Gastrocnemius medialis (tissue), 4 donors: ENCODE measurements at regions not wholly inside any gene's neighbourhood (a gene's known extent, or its start where the extent isn't known, plus 50 kb on each side); places are given as distances from the start of the nearest gene placed in this dataset.
"Not testable (repeated sequence)": the region's sequence is repeated elsewhere in the genome, so short reads cannot be mapped to it uniquely, and the experiment has no call there.

Experiments used
- ATAC-seq, 2 donors: fragments of 150-250 bp; one replicate each; pipeline ENCODE4 v1.9.1; 2016
- DNase-seq, 2 donors: peaks; one replicate each; pipeline ENCODE4 v3.0.0-alpha.2; 2019
- H3K27ac ChIP-seq, 4 donors: fragments of 200-600 bp; sonication (generic); 1 replicate in 1 of 4; 2 replicates in 3 of 4; pipeline ENCODE4 v1.5.1; 2016 to 2018; ENCODE audit warnings: mild to moderate bottlenecking in 2 of 4, moderate library complexity in 1 of 4
- H3K27me3 ChIP-seq, 3 donors: fragments of 200-600 bp; sonication (generic) in 2 of 3; 1 replicate in 1 of 3; 2 replicates in 2 of 3; pipeline versions ENCODE4 v1.5.1 to v1.6.0; 2016 to 2019; ENCODE audit warnings: mild to moderate bottlenecking in 1 of 3, moderate library complexity in 1 of 3
- H3K36me3 ChIP-seq, 2 donors: fragments of 200-600 bp; sonication (generic) in 1 of 2; one replicate each; pipeline ENCODE4 v1.5.1; 2017 to 2018
- H3K4me1 ChIP-seq, 2 donors: fragments of 200-600 bp; sonication (generic) in 1 of 2; one replicate each; pipeline ENCODE4 v1.5.1; 2016 to 2017; ENCODE audit warnings: mild to moderate bottlenecking in 2 of 2
- H3K4me3 ChIP-seq, 4 donors: fragments of 200-600 bp; sonication (generic) in 3 of 4; 1 replicate in 1 of 4; 2 replicates in 3 of 4; pipeline ENCODE4 v1.5.1; 2016 to 2019; ENCODE audit warnings: mild to moderate bottlenecking in 2 of 4
- H3K9me3 ChIP-seq, 3 donors: fragments of 200-600 bp; sonication (generic) in 2 of 3; 1 replicate in 1 of 3; 2 replicates in 2 of 3; pipeline ENCODE4 v1.5.1; 2016 to 2019
- POLR2A ChIP-seq, 2 donors: fragments of 450-650 bp; IDR thresholded peaks; one replicate each; pipeline ENCODE4 v1.6.1; 2017; ENCODE audit warnings: antibody characterized with exemption in 2 of 2, mild to moderate bottlenecking in 2 of 2, moderate library complexity in 2 of 2
- in situ Hi-C, 4 donors: fragments of 200-750 bp; cut with MboI; loops; one replicate each; pipeline versions ENCODE4 v1.15.0 to v1.8.0; 2017; ENCODE audit warnings: low sequenced_read_pairs in 4 of 4
- intact Hi-C: fragments of 100-400 bp; cut with DNase I; formaldehyde crosslinking; loops from one replicate; pipeline ENCODE4 v1.15.1; 2023; ENCODE audit warnings: low total_unique reads
- TF ChIP-seq, protein P1 (sequence below), 5 experiments: fragments of 450-650 bp in 3 of 5; fragments of 200-600 bp in 2 of 5; sonication (generic) in 2 of 5; IDR thresholded peaks in 4 of 5; conservative IDR thresholded peaks in 1 of 5; 1 replicate in 4 of 5; 2 replicates in 1 of 5; pipeline ENCODE4 v1.5.1; 2016 to 2019; ENCODE audit warnings: antibody characterized with exemption in 5 of 5, mild to moderate bottlenecking in 3 of 5, moderate library complexity in 3 of 5

DNA sequence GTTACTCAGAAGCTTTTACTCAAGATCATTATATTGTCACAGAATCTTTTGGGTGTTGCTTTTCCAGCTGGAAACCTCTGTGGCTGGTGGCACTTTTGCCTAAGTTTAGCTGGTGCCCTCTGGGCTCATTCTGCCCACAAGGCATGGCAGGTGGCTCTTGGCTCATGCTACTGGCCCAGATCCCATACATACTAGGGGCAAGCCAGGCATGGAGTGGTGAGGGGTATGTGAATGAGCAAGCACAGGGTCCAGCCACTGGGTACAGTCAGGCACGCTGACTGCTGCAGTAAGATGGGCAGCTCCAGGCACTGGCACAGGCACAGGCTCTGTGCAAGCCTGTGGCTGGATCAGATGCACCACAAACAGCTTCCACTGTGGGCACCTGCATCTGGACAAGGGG is 375.0 kb upstream of the SEMA3C start:
- Histone ChIP-seq H3K9me3 (no peaks in the 10 kb centered on the region), H3K4me1 (no peaks in the 10 kb centered on the region), H3K36me3 (no peaks in the 10 kb centered on the region), H3K4me3 (no peak overlapping the region), H3K27ac (no peak overlapping the region), H3K27me3 (no peaks in the 10 kb centered on the region)
- no peak for ATAC-seq
- intact Hi-C loops (no loop called here), in situ Hi-C loops (no loop called here)
- no peak for TF ChIP-seq POLR2A (IDR thresholded peaks at IDR 0.05)
- TF ChIP-seq, protein P1, sequence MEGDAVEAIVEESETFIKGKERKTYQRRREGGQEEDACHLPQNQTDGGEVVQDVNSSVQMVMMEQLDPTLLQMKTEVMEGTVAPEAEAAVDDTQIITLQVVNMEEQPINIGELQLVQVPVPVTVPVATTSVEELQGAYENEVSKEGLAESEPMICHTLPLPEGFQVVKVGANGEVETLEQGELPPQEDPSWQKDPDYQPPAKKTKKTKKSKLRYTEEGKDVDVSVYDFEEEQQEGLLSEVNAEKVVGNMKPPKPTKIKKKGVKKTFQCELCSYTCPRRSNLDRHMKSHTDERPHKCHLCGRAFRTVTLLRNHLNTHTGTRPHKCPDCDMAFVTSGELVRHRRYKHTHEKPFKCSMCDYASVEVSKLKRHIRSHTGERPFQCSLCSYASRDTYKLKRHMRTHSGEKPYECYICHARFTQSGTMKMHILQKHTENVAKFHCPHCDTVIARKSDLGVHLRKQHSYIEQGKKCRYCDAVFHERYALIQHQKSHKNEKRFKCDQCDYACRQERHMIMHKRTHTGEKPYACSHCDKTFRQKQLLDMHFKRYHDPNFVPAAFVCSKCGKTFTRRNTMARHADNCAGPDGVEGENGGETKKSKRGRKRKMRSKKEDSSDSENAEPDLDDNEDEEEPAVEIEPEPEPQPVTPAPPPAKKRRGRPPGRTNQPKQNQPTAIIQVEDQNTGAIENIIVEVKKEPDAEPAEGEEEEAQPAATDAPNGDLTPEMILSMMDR (IDR thresholded peaks at IDR 0.05 in 4 of 5, conservative IDR thresholded peaks at IDR 0.05 in 1 of 5): no peak
- no peak for DNase-seq

DNA sequence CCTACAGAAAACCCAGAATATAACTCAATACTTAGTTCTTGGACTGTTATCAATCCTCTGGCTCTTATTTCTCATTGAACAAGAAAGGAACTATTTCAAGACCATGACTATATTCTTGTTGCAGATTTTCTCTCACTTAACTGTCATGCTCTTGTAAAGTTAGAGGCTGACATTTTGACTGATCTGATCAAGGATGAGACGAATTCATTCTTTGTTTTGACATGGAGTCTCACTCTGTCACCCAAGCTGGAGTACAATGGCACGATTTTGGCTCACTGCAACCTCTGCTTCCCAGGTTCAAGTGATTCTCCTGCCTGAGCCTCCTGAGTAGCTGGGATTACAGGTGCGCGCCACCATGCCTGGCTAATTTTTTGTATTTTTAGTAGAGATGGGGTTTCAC is 367.9 kb upstream of the SEMA3C start:
- intact Hi-C loops, in situ Hi-C loops: not testable (repeated sequence)

DNA sequence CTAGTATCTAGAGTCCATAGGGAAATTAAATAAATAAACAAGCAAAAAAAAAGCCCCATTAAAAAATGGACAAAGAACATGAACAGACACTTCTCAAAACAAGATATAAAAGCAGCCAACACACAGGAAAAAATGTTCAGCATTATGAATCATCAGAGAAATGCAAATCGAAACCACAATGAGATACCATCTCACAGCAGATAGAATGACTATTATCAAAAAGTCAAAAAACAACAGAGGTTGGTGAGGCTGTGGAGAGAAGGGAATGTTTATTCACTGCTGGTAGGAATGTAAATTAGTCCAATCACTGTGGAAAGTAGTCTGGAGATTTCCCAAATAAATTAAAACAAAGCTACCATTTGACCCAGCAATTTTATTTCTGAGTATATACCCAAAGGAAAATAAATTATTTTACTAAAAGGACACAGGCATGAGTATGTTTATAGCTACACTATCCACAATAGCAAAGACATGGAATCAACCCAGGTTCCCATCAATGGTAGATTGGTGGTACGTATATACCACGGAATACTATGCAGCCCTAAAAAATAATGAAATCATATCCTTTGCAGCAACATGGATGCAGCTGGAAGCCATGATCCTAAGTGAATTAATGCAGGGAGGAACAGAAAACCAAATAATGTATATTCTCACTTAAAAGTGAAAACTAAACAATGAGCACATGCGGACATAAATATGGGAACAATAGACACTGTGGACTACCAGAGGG is 366.5 kb upstream of the SEMA3C start:
- Histone ChIP-seq H3K9me3 (no peaks in the 10 kb centered on the region), H3K4me3 (no peak overlapping the region), H3K27ac (no peak overlapping the region), H3K36me3 (no peaks in the 10 kb centered on the region), H3K4me1 (no peaks in the 10 kb centered on the region), H3K27me3 (no peaks in the 10 kb centered on the region)
- in situ Hi-C loops (no loop called here), intact Hi-C loops (no loop called here)
- DNase-seq: no peak
- ATAC-seq: no peak
- no peak for TF ChIP-seq POLR2A (IDR thresholded peaks at IDR 0.05)
- TF ChIP-seq, protein P1 (IDR thresholded peaks at IDR 0.05 in 4 of 5, conservative IDR thresholded peaks at IDR 0.05 in 1 of 5): no peak

More for the DNA sequence above, 367.9 kb upstream of the SEMA3C start:
- DNase-seq, H3K27ac ChIP-seq, H3K27me3 ChIP-seq, H3K4me1 ChIP-seq, H3K4me3 ChIP-seq, H3K36me3 ChIP-seq, H3K9me3 ChIP-seq, ATAC-seq: not testable (repeated sequence)

DNA sequence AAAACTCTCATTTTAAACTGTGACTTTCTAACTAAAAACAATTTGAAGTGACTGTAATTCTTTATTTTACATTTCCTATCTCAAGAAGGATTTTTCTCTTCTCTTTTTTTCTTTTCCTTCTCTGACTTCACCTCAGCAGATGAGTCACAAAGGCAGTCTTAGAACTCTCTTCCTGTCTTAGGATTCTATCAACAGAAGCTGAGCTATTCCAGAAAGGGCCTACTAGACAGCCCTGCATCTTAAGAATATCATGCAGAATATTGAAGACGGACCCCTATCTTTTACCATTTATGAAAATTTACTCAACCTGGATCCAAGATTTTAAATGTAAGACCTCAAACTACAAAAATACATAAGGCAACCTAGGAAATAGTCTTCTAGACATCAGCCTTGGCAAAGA is 365.7 kb upstream of the SEMA3C start:
- Histone ChIP-seq H3K27ac (no peak overlapping the region), H3K27me3 (no peaks in the 10 kb centered on the region), H3K4me1 (no peaks in the 10 kb centered on the region), H3K36me3 (no peaks in the 10 kb centered on the region), H3K9me3 (no peaks in the 10 kb centered on the region), H3K4me3 (no peak overlapping the region)
- no peak for DNase-seq
- in situ Hi-C loops (no loop called here), intact Hi-C loops (no loop called here)
- ATAC-seq: no peak
- TF ChIP-seq POLR2A (IDR thresholded peaks at IDR 0.05): no peak
- TF ChIP-seq, protein P1 (IDR thresholded peaks at IDR 0.05 in 4 of 5, conservative IDR thresholded peaks at IDR 0.05 in 1 of 5): no peak

DNA sequence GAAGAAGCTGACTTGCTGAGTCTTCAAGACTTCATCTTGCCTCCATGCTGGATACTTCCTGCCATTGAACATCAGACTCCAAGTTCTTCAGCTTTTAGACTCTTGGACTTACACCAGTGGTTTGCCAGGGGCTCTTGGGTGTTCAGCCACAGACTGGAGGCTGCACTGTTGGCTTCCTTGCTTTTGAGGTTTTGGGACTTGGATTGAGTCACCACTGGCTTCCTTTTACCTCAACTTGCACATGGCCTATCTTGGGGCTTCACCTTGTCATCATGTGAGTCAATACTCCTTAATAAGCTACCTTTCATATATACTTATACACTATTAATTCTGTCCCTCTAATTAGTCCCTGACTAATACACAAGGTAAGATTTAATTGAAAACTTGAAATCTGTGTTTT is 361.7 kb upstream of the SEMA3C start:
- ATAC-seq (no peak), DNase-seq (no peak)
- no peaks in the 10 kb centered on the region for H3K9me3 ChIP-seq
- no peak overlapping the region for H3K27ac ChIP-seq
- H3K36me3 ChIP-seq: no peaks in the 10 kb centered on the region
- intact Hi-C loops: no loop called here
- H3K4me3 ChIP-seq: no peak overlapping the region
- TF ChIP-seq, protein P1 (IDR thresholded peaks at IDR 0.05 in 4 of 5, conservative IDR thresholded peaks at IDR 0.05 in 1 of 5): no peak
- no peak for TF ChIP-seq POLR2A (IDR thresholded peaks at IDR 0.05)
- H3K27me3 ChIP-seq: no peaks in the 10 kb centered on the region
- H3K4me1 ChIP-seq: no peaks in the 10 kb centered on the region
- in situ Hi-C loops: no loop called here
